MG63 (cell line): ENCODE measurements at regions not wholly inside any gene's neighbourhood (a gene's known extent, or its start where the extent isn't known, plus 50 kb on each side); places are given as distances from the start of the nearest gene placed in this dataset.

Experiments used
- DNase-seq: peaks from one replicate; pipeline ENCODE4 v3.0.0-alpha.2; 2020
- H3K27me3 ChIP-seq: fragments of 250-450 bp; sonication (Bioruptor Pico); 2 replicates; pipeline ENCODE4 v1.5.1; 2020; ENCODE audit warnings: mild to moderate bottlenecking, moderate library complexity
- H3K36me3 ChIP-seq: fragments of 250-450 bp; sonication (Bioruptor Pico); 2 replicates; pipeline ENCODE4 v1.5.1; 2020; ENCODE audit warnings: mild to moderate bottlenecking, moderate library complexity
- H3K4me3 ChIP-seq: fragments of 250-450 bp; sonication (Bioruptor Pico); 2 replicates; pipeline ENCODE4 v1.5.1; 2020; ENCODE audit warnings: mild to moderate bottlenecking, moderate library complexity
- H3K9me3 ChIP-seq: fragments of 250-450 bp; sonication (Bioruptor Pico); 2 replicates; pipeline ENCODE4 v1.5.1; 2020; ENCODE audit warnings: mild to moderate bottlenecking, moderate library complexity

GRCh38 chr5:51539232-51539631 is 156.0 kb downstream of the ISL1 start:
- Histone ChIP-seq H3K9me3 (no peaks in the 10 kb centered on the region), H3K4me3 (no peak overlapping the region), H3K27me3 (no peaks in the 10 kb centered on the region), H3K36me3 (no peaks in the 10 kb centered on the region)
- no peak for DNase-seq

- DNase-seq = no peak
- Histone ChIP-seq H3K9me3 (no peaks in the 10 kb centered on the region), H3K4me3 (no peak overlapping the region), H3K27me3 (no peaks in the 10 kb centered on the region), H3K36me3 (no peaks in the 10 kb centered on the region)
Observed at GRCh38 chr5:51544031-51544785, 161.0 kb downstream of the ISL1 start.

GRCh38 chr5:51556833-51557232 is 173.6 kb downstream of the ISL1 start:
- no peaks in the 10 kb centered on the region for H3K9me3 ChIP-seq
- no peak overlapping the region for H3K4me3 ChIP-seq
- H3K36me3 ChIP-seq = no peaks in the 10 kb centered on the region
- H3K27me3 ChIP-seq = no peaks in the 10 kb centered on the region
- DNase-seq = no peak

GRCh38 chr5:51558682-51559081 is 175.4 kb downstream of the ISL1 start:
- no peak overlapping the region for H3K4me3 ChIP-seq
- H3K36me3 ChIP-seq = no peaks in the 10 kb centered on the region
- no peak for DNase-seq
- H3K9me3 ChIP-seq = no peaks in the 10 kb centered on the region
- no peaks in the 10 kb centered on the region for H3K27me3 ChIP-seq

GRCh38 chr5:51559339-51559738 is 176.1 kb downstream of the ISL1 start:
- no peak for DNase-seq
- no peaks in the 10 kb centered on the region for H3K36me3 ChIP-seq
- H3K9me3 ChIP-seq = no peaks in the 10 kb centered on the region
- no peaks in the 10 kb centered on the region for H3K27me3 ChIP-seq
- no peak overlapping the region for H3K4me3 ChIP-seq

- Histone ChIP-seq H3K27me3 (no peaks in the 10 kb centered on the region), H3K9me3 (no peaks in the 10 kb centered on the region), H3K4me3 (no peak overlapping the region), H3K36me3 (no peaks in the 10 kb centered on the region)
- DNase-seq = no peak
Observed at GRCh38 chr5:51559921-51560658, 176.8 kb downstream of the ISL1 start.

- no peak for DNase-seq
- Histone ChIP-seq H3K36me3 (no peaks in the 10 kb centered on the region), H3K4me3 (no peak overlapping the region), H3K9me3 (no peaks in the 10 kb centered on the region), H3K27me3 (no peaks in the 10 kb centered on the region)
Observed at GRCh38 chr5:51566953-51567352, 183.7 kb downstream of the ISL1 start.

GRCh38 chr5:51567636-51568035 is 184.4 kb downstream of the ISL1 start:
- Histone ChIP-seq H3K36me3 (no peaks in the 10 kb centered on the region), H3K4me3 (no peak overlapping the region), H3K9me3 (no peaks in the 10 kb centered on the region), H3K27me3 (no peaks in the 10 kb centered on the region)
- DNase-seq = no peak

GRCh38 chr5:51573835-51574234 is 190.6 kb downstream of the ISL1 start:
- no peaks in the 10 kb centered on the region; the same call in 1 of the 2 replicates for H3K27me3 ChIP-seq
- H3K36me3 ChIP-seq = no peaks in the 10 kb centered on the region
- H3K4me3 ChIP-seq = no peak overlapping the region
- H3K9me3 ChIP-seq = no peaks in the 10 kb centered on the region
- DNase-seq = no peak

GRCh38 chr5:51582871-51583394 is 199.7 kb downstream of the ISL1 start:
- DNase-seq = no peak

GRCh38 chr5:51598026-51598425 is 214.8 kb downstream of the ISL1 start:
- Histone ChIP-seq H3K9me3 (no peaks in the 10 kb centered on the region), H3K36me3 (no peaks in the 10 kb centered on the region), H3K27me3 (no peaks in the 10 kb centered on the region), H3K4me3 (no peak overlapping the region)
- no peak for DNase-seq

More at GRCh38 chr5:51582871-51583394, 199.7 kb downstream of the ISL1 start:
- H3K4me3 ChIP-seq = no peak overlapping the region
- H3K27me3 ChIP-seq = no peaks in the 10 kb centered on the region
- no peaks in the 10 kb centered on the region for H3K36me3 ChIP-seq
- no peaks in the 10 kb centered on the region for H3K9me3 ChIP-seq

GRCh38 chr5:51599587-51599986 is 216.3 kb downstream of the ISL1 start:
- H3K9me3 ChIP-seq = no peaks in the 10 kb centered on the region

GRCh38 chr5:51604324-51604723 is 221.1 kb downstream of the ISL1 start:
- no peak for DNase-seq
- Histone ChIP-seq H3K9me3 (no peaks in the 10 kb centered on the region), H3K27me3 (no peaks in the 10 kb centered on the region), H3K36me3 (no peaks in the 10 kb centered on the region), H3K4me3 (no peak overlapping the region)

More at GRCh38 chr5:51599587-51599986, 216.3 kb downstream of the ISL1 start:
- DNase-seq = peak; percentile 1
- no peaks in the 10 kb centered on the region for H3K27me3 ChIP-seq
- no peaks in the 10 kb centered on the region for H3K36me3 ChIP-seq
- H3K4me3 ChIP-seq = no peak overlapping the region

GRCh38 chr5:51606921-51607320 is 223.7 kb downstream of the ISL1 start:
- Histone ChIP-seq H3K36me3 (no peaks in the 10 kb centered on the region), H3K9me3 (no peaks in the 10 kb centered on the region), H3K27me3 (no peaks in the 10 kb centered on the region), H3K4me3 (no peak overlapping the region)
- DNase-seq = no peak

GRCh38 chr5:51618234-51618633 is 235.0 kb downstream of the ISL1 start:
- Histone ChIP-seq H3K4me3 (no peak overlapping the region), H3K36me3 (no peaks in the 10 kb centered on the region), H3K9me3 (no peaks in the 10 kb centered on the region), H3K27me3 (no peaks in the 10 kb centered on the region)
- no peak for DNase-seq

- no peaks in the 10 kb centered on the region for H3K27me3 ChIP-seq
- H3K4me3 ChIP-seq = no peak overlapping the region
- no peaks in the 10 kb centered on the region for H3K9me3 ChIP-seq
- H3K36me3 ChIP-seq = no peaks in the 10 kb centered on the region
- no peak for DNase-seq
Observed at GRCh38 chr5:51621156-51621555, 237.9 kb downstream of the ISL1 start.

- DNase-seq = no peak
- no peaks in the 10 kb centered on the region for H3K36me3 ChIP-seq
- H3K9me3 ChIP-seq = no peaks in the 10 kb centered on the region
- no peaks in the 10 kb centered on the region for H3K27me3 ChIP-seq
- no peak overlapping the region for H3K4me3 ChIP-seq
Observed at GRCh38 chr5:51622161-51622790, 239.0 kb downstream of the ISL1 start.
